HUES48 (cell line): ENCODE measurements at regions not wholly inside any gene's neighbourhood (a gene's known extent, or its start where the extent isn't known, plus 50 kb on each side); places are given as distances from the start of the nearest gene placed in this dataset.
A peak's percentile ranks its signal among the peaks of the same experiment; 100 is the strongest.

Experiments
- H3K27ac ChIP-seq: one replicate; pipeline ENCODE4 v1.7.0; 2013; ENCODE audit warnings: low read depth, low read length, inconsistent platforms
- H3K27me3 ChIP-seq: 2 replicates; pipeline ENCODE4 v1.6.1; 2013; ENCODE audit warnings: mild to moderate bottlenecking, low read length; ENCODE audit not compliant: control insufficient read depth, insufficient read depth
- H3K36me3 ChIP-seq: 2 replicates; pipeline ENCODE4 v1.6.1; 2013; ENCODE audit warnings: low read length; ENCODE audit not compliant: control insufficient read depth, insufficient read depth
- H3K4me1 ChIP-seq: 2 replicates; pipeline ENCODE4 v1.6.1; 2013; ENCODE audit warnings: mild to moderate bottlenecking, low read length; ENCODE audit not compliant: control insufficient read depth, insufficient read depth
- H3K4me3 ChIP-seq: 2 replicates; pipeline ENCODE4 v1.5.1; 2013; ENCODE audit warnings: mild to moderate bottlenecking, low read depth, low read length
- H3K9ac ChIP-seq: 2 replicates; pipeline ENCODE4 v1.6.1; 2013; ENCODE audit warnings: mild to moderate bottlenecking, low read depth, low read length, moderate library complexity
- H3K9me3 ChIP-seq: 2 replicates; pipeline ENCODE4 v1.6.1; 2013; ENCODE audit warnings: low read length; ENCODE audit not compliant: control insufficient read depth, insufficient read depth

DNA sequence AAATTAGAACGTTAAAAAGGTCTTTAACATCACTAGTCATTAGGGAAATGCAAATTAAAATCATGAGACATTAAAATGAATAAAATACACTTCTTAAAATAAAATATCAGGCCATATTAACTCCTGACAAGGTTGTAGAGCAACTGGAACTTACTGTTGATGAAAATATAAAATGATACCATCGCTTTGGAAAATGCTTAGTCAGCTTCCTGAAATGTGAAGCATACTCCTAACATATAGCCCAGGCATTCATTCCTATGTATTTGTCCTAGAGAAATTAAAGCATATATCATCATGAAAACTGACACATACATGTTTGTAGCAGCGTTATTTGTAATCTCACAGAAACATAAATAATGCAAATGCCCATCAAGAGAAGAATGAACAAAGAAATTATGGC, 211.5 kb upstream of the CHRM3 start:
- no peak overlapping the region for H3K27ac ChIP-seq
- H3K9me3 ChIP-seq: no peaks in the 10 kb centered on the region
- H3K4me3 ChIP-seq: no peak overlapping the region
- no peaks in the 10 kb centered on the region for H3K4me1 ChIP-seq
- no peak overlapping the region for H3K9ac ChIP-seq
- no peaks in the 10 kb centered on the region for H3K27me3 ChIP-seq
- H3K36me3 ChIP-seq: no peaks in the 10 kb centered on the region

DNA sequence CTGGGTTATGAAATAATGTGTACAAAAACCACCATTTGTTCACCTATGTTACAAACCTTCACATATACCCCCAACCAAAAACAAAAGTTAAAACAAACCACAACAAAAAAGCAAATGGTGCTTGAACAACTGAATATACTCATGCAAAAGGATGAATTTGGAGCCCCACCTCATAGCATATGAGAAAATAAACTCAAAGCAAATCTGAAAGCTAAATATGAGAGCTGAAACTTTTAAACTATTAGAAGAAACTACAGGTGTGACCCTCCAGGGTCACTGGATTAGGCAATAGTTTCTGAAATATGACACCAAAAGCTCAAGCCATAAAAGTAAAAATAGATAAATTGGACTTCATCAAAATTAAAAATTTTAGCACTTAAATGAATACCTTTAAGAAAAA, 215.5 kb upstream of the CHRM3 start:
- no peaks in the 10 kb centered on the region for H3K36me3 ChIP-seq
- H3K27ac ChIP-seq: no peak overlapping the region
- H3K27me3 ChIP-seq: no peaks in the 10 kb centered on the region
- H3K9me3 ChIP-seq: no peaks in the 10 kb centered on the region
- H3K9ac ChIP-seq: no peak overlapping the region
- no peaks in the 10 kb centered on the region for H3K4me1 ChIP-seq
- no peak overlapping the region for H3K4me3 ChIP-seq

DNA sequence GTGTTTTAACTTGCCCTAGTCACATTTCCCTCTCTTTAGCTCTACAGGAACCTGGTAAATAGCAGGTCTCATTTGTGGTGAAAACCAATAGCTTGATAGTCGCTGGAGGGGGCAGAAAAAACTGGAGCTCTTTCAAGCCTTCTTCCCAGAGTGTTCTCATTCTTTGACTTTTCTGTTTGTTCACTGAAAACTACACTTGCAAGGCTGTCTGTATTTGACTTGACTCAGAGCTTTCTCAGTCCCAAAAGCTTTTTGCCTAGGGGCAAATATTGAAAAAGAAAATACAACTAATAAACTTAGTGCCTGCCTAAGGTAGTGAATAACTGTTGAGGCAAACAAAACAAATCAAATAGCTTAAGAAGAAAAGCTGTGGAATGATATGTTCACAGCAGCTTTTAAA, 217.1 kb upstream of the CHRM3 start:
- Histone ChIP-seq H3K4me3 (no peak overlapping the region), H3K4me1 (no peaks in the 10 kb centered on the region), H3K27ac (no peak overlapping the region), H3K9ac (no peak overlapping the region), H3K9me3 (no peaks in the 10 kb centered on the region), H3K27me3 (no peaks in the 10 kb centered on the region), H3K36me3 (no peaks in the 10 kb centered on the region)

DNA sequence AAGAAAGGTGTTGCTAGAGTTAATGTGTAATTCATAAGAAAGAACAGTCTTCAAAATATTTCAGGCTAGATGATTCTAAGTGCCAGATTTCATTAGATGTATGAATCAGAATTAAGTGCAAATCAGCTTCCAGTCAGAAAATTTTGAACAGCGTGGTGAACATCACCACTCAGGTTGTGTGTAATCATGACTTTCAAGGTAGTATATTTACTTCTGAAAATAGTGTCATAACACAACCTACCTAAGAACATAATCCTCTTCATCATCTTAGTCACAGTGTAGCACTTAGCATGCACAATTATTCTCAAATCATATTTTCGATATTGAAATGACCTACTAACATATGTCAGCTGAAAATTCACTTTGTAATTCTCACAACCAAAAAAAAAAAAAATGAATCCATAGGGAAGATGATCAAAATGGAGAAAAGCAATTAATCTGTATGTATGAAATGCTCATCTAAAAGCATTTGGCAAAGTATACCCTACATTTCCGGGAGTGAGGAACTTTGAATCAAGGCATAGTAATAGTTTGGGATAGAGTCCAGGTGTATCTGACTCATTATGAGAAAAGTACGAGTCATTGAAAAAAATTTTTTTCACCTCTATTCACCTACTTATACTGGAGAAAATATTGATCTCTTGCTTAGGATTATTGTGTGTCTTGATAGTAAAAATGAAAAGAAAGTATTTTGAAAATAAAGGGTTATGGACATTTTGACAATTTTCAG, 221.8 kb upstream of the CHRM3 start:
- H3K4me1 ChIP-seq: no peaks in the 10 kb centered on the region
- H3K27ac ChIP-seq: no peak overlapping the region
- no peaks in the 10 kb centered on the region for H3K27me3 ChIP-seq
- no peaks in the 10 kb centered on the region for H3K9me3 ChIP-seq
- H3K36me3 ChIP-seq: no peaks in the 10 kb centered on the region
- no peak overlapping the region for H3K9ac ChIP-seq
- no peak overlapping the region for H3K4me3 ChIP-seq

DNA sequence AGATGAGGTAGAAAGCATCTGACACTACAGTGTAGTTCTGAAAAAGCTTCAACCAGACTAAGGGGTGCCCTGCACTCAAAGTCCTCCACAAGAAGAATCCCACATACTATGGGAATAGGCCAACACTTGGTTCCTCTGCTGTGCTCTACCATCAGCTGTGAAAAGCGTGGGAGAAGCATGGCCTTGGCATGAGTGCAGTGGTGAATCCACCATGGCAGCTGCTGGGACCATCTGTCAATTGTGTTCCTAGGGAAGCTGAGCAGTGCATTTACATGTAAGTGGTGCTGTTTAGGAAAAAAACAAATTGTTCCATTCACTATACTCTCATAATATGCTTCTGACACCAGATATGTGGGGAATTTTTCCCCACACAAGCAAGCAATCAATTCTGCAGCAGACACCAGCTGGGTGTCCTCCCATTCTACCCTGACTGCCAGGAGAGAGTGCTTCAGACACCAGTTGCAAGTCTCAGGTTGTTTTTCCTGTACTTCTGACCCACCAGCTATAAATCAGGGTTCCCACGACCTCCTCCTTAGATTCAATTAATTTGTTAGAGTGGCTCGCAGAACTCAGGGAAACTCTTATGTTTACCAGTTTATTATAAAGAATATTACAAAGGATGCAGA, 230.8 kb upstream of the CHRM3 start:
- H3K36me3 ChIP-seq: no peaks in the 10 kb centered on the region
- H3K27ac ChIP-seq: no peak overlapping the region
- no peak overlapping the region for H3K4me3 ChIP-seq
- H3K4me1 ChIP-seq: 0 out of 2 replicates have a peak, but pooled peaks cover 2% of the 10 kb centered on the region
- H3K9ac ChIP-seq: no peak overlapping the region
- H3K27me3 ChIP-seq: no peaks in the 10 kb centered on the region
- H3K9me3 ChIP-seq: no peaks in the 10 kb centered on the region

DNA sequence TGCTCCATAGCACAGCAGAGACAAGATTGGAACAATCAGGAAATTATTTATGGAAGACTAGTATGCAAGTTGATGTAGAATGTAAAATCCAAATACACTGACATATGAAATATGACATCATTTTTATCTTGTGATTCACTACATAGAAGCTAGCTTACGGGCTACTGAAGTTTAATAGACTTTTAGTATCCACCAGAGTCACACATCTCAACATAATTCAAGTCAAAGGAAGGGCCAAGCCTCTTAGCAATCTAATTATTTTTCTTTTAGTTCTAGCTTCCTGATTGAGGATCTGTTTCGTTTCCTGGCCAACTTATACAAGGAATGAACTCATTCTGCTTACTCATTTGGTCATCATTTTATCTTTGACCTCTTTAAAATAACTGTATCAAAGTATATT, 234.4 kb upstream of the CHRM3 start:
- no peak overlapping the region for H3K4me3 ChIP-seq
- H3K9ac ChIP-seq: no peak overlapping the region
- H3K9me3 ChIP-seq: no peaks in the 10 kb centered on the region
- no peaks in the 10 kb centered on the region for H3K36me3 ChIP-seq
- H3K27me3 ChIP-seq: no peaks in the 10 kb centered on the region
- peaks cover 24% of the 10 kb centered on the region for H3K4me1 ChIP-seq
- no peak overlapping the region for H3K27ac ChIP-seq

DNA sequence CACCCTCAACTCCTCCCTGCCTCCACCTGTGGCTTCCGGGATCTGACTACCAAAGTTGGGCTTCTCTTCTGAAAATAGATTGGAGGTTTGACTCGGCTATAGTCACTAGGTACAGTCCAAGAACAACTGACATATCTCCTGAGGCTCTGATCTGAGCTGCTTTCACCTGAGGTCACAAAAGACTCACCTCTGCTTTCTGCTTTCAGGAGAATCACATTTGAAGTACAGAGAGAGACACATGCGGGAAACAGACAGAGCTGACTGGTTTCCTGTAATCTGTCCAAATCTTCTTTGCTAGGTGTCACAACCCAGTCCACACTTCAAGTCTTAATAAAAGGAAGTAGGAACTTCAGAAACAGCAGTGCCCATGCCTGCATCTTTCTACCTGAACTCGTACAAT, 245.4 kb upstream of the CHRM3 start:
- peaks cover 13% of the 10 kb centered on the region for H3K4me1 ChIP-seq
- H3K27me3 ChIP-seq: no peaks in the 10 kb centered on the region
- H3K27ac ChIP-seq: no peak overlapping the region
- H3K36me3 ChIP-seq: no peaks in the 10 kb centered on the region
- H3K9ac ChIP-seq: no peak overlapping the region
- no peak overlapping the region for H3K4me3 ChIP-seq
- H3K9me3 ChIP-seq: no peaks in the 10 kb centered on the region

DNA sequence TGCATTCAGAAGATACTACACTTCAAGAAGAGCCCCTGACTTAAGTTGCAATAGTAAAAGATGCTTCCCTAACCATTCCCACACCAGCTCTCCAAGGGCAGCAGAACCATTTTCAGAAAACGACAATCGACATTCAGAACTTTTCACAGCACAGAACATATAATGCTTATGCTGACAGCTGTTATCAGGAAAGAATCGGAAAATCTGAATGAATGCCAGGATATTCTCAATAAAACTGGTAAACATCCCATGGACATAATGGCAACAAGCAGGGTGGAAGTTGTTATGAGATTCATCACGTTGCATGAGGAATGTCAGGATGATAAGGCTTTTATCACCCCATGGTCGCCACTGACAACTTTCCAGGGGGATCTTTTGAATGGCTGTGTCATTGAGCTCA, 246.6 kb upstream of the CHRM3 start:
- Histone ChIP-seq H3K36me3 (no peaks in the 10 kb centered on the region), H3K9ac (no peak overlapping the region), H3K9me3 (no peaks in the 10 kb centered on the region), H3K27me3 (no peaks in the 10 kb centered on the region), H3K27ac (no peak overlapping the region), H3K4me1 (peaks cover 13% of the 10 kb centered on the region), H3K4me3 (no peak overlapping the region)

DNA sequence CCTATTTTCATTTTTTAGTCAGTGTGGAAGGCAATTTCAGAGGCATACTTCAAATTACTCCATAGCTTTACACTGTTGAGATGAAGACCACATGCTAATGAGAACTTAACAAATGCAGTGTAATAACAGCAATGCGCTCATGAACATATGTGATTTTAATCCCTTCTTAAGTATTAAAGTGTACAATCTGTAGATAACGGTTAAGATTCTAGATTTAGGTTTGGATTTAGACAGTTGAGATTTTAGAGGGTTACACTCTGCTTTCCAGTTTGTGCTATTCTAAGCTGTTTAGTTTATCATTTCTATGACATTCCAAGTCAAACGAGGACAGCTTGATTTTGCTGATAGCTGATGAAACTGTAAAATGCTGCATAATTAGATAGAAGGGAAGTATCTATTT, 257.8 kb upstream of the CHRM3 start:
- H3K27me3 ChIP-seq: no peaks in the 10 kb centered on the region
- no peak overlapping the region for H3K9ac ChIP-seq
- H3K9me3 ChIP-seq: no peaks in the 10 kb centered on the region
- no peak overlapping the region for H3K4me3 ChIP-seq
- H3K27ac ChIP-seq: no peak overlapping the region
- H3K36me3 ChIP-seq: no peaks in the 10 kb centered on the region
- peaks cover 36% of the 10 kb centered on the region for H3K4me1 ChIP-seq

DNA sequence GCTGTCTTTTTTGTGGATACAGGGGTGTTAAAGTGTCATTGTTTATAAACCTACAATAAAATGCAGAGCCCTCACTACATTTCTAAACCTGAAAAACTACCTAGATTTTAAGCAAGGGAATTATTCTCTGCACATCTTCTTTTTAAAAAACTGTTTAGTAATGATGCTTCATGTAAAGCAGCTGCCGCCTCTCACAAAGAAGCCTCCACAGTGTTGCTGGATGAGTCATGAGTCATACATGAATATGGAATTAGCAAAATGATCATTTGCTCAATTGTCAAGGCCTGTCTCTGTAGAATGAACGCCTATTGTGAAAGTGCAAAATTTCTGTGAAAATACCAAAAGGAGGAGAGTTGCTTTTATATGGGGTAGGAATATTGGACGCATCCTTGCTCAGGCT, 259.5 kb upstream of the CHRM3 start:
- H3K9ac ChIP-seq: no peak overlapping the region

DNA sequence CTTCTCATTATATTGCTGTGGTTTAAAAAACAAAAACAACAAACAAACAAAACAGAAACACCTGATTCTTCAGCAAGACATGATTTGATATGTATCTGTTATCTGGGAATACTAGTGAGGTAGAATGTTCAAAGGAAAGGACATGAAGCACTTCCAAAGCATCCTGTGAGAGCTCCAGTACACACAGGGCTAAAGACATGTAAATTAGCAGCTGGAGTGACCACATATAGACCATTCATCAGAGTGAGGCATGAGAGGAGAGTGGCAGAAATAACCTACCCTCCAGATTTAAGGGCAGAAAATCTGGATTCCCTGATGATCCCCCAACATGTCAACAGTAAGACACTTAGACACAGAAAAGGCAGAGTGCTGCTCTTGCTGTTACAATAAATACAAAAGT, 260.5 kb upstream of the CHRM3 start:
- H3K9me3 ChIP-seq: no peaks in the 10 kb centered on the region
- H3K36me3 ChIP-seq: no peaks in the 10 kb centered on the region
- no peaks in the 10 kb centered on the region for H3K27me3 ChIP-seq
- H3K4me1 ChIP-seq: peaks cover 50% of the 10 kb centered on the region
- no peak overlapping the region for H3K9ac ChIP-seq
- no peak overlapping the region for H3K4me3 ChIP-seq
- peak overlapping the region; percentile 73 for H3K27ac ChIP-seq

More for the DNA sequence above, 259.5 kb upstream of the CHRM3 start:
- Histone ChIP-seq H3K27me3 (no peaks in the 10 kb centered on the region), H3K4me1 (peaks cover 48% of the 10 kb centered on the region), H3K36me3 (no peaks in the 10 kb centered on the region), H3K4me3 (no peak overlapping the region), H3K9me3 (no peaks in the 10 kb centered on the region), H3K27ac (peak overlapping the region; percentile 73)
